IPS-NIHi11 (cell line): ENCODE measurements at regions not wholly inside any gene's neighbourhood (a gene's known extent, or its start where the extent isn't known, plus 50 kb on each side); places are given as distances from the start of the nearest gene placed in this dataset.
A peak's percentile ranks its signal among the peaks of the same experiment; 100 is the strongest.
"Not testable (repeated sequence)": the region's sequence is repeated elsewhere in the genome, so short reads cannot be mapped to it uniquely, and the experiment has no call there.

Experiments
- DNase-seq: peaks from one replicate; pipeline ENCODE4 v3.0.0; 2012; ENCODE audit warnings: mixed read lengths, low spot score

- DNase-seq, result no peak
Observed at GRCh38 chr16:85239239-85239638, 127.0 kb upstream of the CIBAR2 start.

- no peak for DNase-seq
Observed at GRCh38 chr16:85239871-85240270, 127.6 kb upstream of the CIBAR2 start.

- no peak for DNase-seq
Observed at GRCh38 chr16:85240982-85241924, 129.0 kb upstream of the CIBAR2 start.

GRCh38 chr16:85242140-85242539, 129.9 kb upstream of the CIBAR2 start:
- no peak for DNase-seq

- no peak for DNase-seq
Observed at GRCh38 chr16:85243308-85243707, 131.0 kb upstream of the CIBAR2 start.

GRCh38 chr16:85244452-85244851, 132.2 kb upstream of the CIBAR2 start:
- not testable (repeated sequence) for DNase-seq

- DNase-seq, result peak; percentile 69
Observed at GRCh38 chr16:85245307-85246172, 133.3 kb upstream of the CIBAR2 start.

GRCh38 chr16:85246473-85246872, 134.2 kb upstream of the CIBAR2 start:
- no peak for DNase-seq

GRCh38 chr16:85246973-85247372, 134.7 kb upstream of the CIBAR2 start:
- DNase-seq, result no peak

- DNase-seq, result no peak
Observed at GRCh38 chr16:85248342-85248741, 136.1 kb upstream of the CIBAR2 start.

GRCh38 chr16:85248857-85249256, 136.6 kb upstream of the CIBAR2 start:
- no peak for DNase-seq

GRCh38 chr16:85249418-85250146, 137.3 kb upstream of the CIBAR2 start:
- DNase-seq, result no peak

GRCh38 chr16:85250147-85250463, 137.8 kb upstream of the CIBAR2 start:
- DNase-seq, result no peak

GRCh38 chr16:85250609-85251223, 138.4 kb upstream of the CIBAR2 start:
- no peak for DNase-seq

- no peak for DNase-seq
Observed at GRCh38 chr16:85251225-85251760, 139.0 kb upstream of the CIBAR2 start.

- no peak for DNase-seq
Observed at GRCh38 chr16:85252014-85252413, 139.7 kb upstream of the CIBAR2 start.

GRCh38 chr16:85252461-85252860, 140.2 kb upstream of the CIBAR2 start:
- no peak for DNase-seq

GRCh38 chr16:85253084-85253941, 141.0 kb upstream of the CIBAR2 start:
- DNase-seq, result peak; percentile 95

GRCh38 chr16:85254051-85254450, 141.8 kb upstream of the CIBAR2 start:
- DNase-seq, result no peak

GRCh38 chr16:85254921-85255320, 142.6 kb upstream of the CIBAR2 start:
- DNase-seq, result no peak

GRCh38 chr16:85255777-85256176, 143.5 kb upstream of the CIBAR2 start:
- DNase-seq, result no peak
